SHP77 (cell line): ENCODE measurements at regions not wholly inside any gene's neighbourhood (a gene's known extent, or its start where the extent isn't known, plus 50 kb on each side); places are given as distances from the start of the nearest gene placed in this dataset.
"Not testable (repeated sequence)": the region's sequence is repeated elsewhere in the genome, so short reads cannot be mapped to it uniquely, and the experiment has no call there.

ENCODE experiments used
- DNase-seq, 2 experiments: peaks; one replicate each; lab custom pipeline; 2025; lab: John Stamatoyannopoulos, UW

GRCh38 chr2:240254337-240255164 is 114.1 kb upstream of the OTOS start:
- no peak for DNase-seq

GRCh38 chr2:240255165-240255491 is 114.7 kb upstream of the OTOS start:
- no peak for DNase-seq

GRCh38 chr2:240255811-240256703 is 115.6 kb upstream of the OTOS start:
- no peak for DNase-seq

- DNase-seq: no peak
These were observed 116.5 kb upstream of the OTOS start for GRCh38 chr2:240256704-240257637.

- no peak for DNase-seq
These were observed 117.6 kb upstream of the OTOS start for GRCh38 chr2:240257940-240258580.

GRCh38 chr2:240258685-240259084 is 118.2 kb upstream of the OTOS start:
- no peak for DNase-seq

GRCh38 chr2:240259201-240259923 is 118.9 kb upstream of the OTOS start:
- DNase-seq: no peak

GRCh38 chr2:240259924-240260529 is 119.6 kb upstream of the OTOS start:
- no peak for DNase-seq

- DNase-seq: no peak
These were observed 120.2 kb upstream of the OTOS start for GRCh38 chr2:240260664-240261063.

GRCh38 chr2:240262578-240262977 is 122.1 kb upstream of the OTOS start:
- not testable (repeated sequence) for DNase-seq

- DNase-seq: no peak
These were observed 128.9 kb upstream of the OTOS start for GRCh38 chr2:240269380-240269779.

GRCh38 chr2:240269886-240270285 is 129.4 kb upstream of the OTOS start:
- DNase-seq: no peak

GRCh38 chr2:240271716-240272341 is 131.4 kb upstream of the OTOS start:
- no peak for DNase-seq

GRCh38 chr2:240275386-240275785 is 134.9 kb upstream of the OTOS start:
- no peak for DNase-seq

GRCh38 chr2:240277073-240277806 is 136.8 kb upstream of the OTOS start:
- no peak for DNase-seq

GRCh38 chr2:240277807-240278522 is 137.5 kb upstream of the OTOS start:
- no peak for DNase-seq

- no peak for DNase-seq
These were observed 138.2 kb upstream of the OTOS start for GRCh38 chr2:240278661-240279060.

- DNase-seq: no peak
These were observed 140.2 kb upstream of the OTOS start for GRCh38 chr2:240280621-240281020.
